T-cell (primary cell): ENCODE measurements at regions not wholly inside any gene's neighbourhood (a gene's known extent, or its start where the extent isn't known, plus 50 kb on each side); places are given as distances from the start of the nearest gene placed in this dataset.

Experiments
- ATAC-seq, 4 experiments: fragments of 200-7000 bp in 3 of 4; fragments of 150-1000 bp in 1 of 4; cut with Tn5 transposase; replicated peaks in 1 of 4; 1 replicate in 3 of 4; 2 replicates in 1 of 4; pipeline ENCODE4 v1.10.0; 2021; ENCODE audit warnings: moderate library complexity in 3 of 4, mild to moderate bottlenecking in 2 of 4, moderate number of reproducible peaks in 1 of 4
- CTCF ChIA-PET, 2 donors: fragments of 300-600 bp; sonication (Branson Sonifier 250); formaldehyde crosslinking; loops; one replicate each; lab custom pipeline; 2022; ENCODE audit warnings: antibody characterized with exemption in 2 of 2; lab: Charles Lee
- POLR2A ChIA-PET, 2 donors: fragments of 300-600 bp; sonication (Branson Sonifier 250); formaldehyde crosslinking; loops; one replicate each; lab custom pipeline; 2022; ENCODE audit warnings: antibody characterized with exemption in 2 of 2; lab: Charles Lee
- DNase-seq, 35 experiments: peaks; one replicate each; pipeline versions ENCODE4 v3.0.0 to v3.0.0-alpha.2; 2013 to 2023
- H3K27ac ChIP-seq: one replicate; pipeline ENCODE4 v1.5.1; 2013; ENCODE audit warnings: low read length
- H3K27me3 ChIP-seq, 2 experiments: replicated peaks in 1 of 2; 1 replicate in 1 of 2; 2 replicates in 1 of 2; pipeline versions ENCODE4 v1.6.1 to v1.7.0; 2013; ENCODE audit warnings: low read length in 1 of 2, mixed read lengths in 1 of 2; ENCODE audit not compliant: control insufficient read depth in 2 of 2, insufficient read depth in 2 of 2; ENCODE audit errors: extremely low read depth in 1 of 2
- H3K36me3 ChIP-seq, 2 donors: 1 replicate in 1 of 2; 2 replicates in 1 of 2; pipeline versions ENCODE4 v1.6.1 to v1.7.0; 2013; ENCODE audit warnings: low read length in 1 of 2; ENCODE audit not compliant: control insufficient read depth in 2 of 2, insufficient read depth in 1 of 2; ENCODE audit errors: extremely low read depth in 1 of 2
- H3K4me1 ChIP-seq, 2 experiments: 1 replicate in 1 of 2; 2 replicates in 1 of 2; pipeline versions ENCODE4 v1.6.1 to v1.7.0; 2013; ENCODE audit warnings: low read length in 2 of 2, mixed read lengths in 1 of 2; ENCODE audit not compliant: insufficient read depth in 2 of 2, control insufficient read depth in 1 of 2; ENCODE audit errors: extremely low read depth in 1 of 2
- H3K4me3 ChIP-seq, 2 donors: 1 replicate in 1 of 2; 2 replicates in 1 of 2; pipeline versions ENCODE4 v1.5.1 to v1.7.0; 2013; ENCODE audit warnings: mild to moderate bottlenecking in 2 of 2, low read length in 1 of 2, moderate library complexity in 1 of 2; ENCODE audit not compliant: control insufficient read depth in 1 of 2; ENCODE audit errors: extremely low read depth in 1 of 2
- H3K9me3 ChIP-seq: 2 replicates; pipeline ENCODE4 v1.7.0; 2013
- H3K27ac Mint-ChIP-seq, 2 donors: one replicate each; pipeline ENCODE4 v1.8.0; 2020 to 2021; ENCODE audit warnings: mild to moderate bottlenecking in 2 of 2, mixed read lengths in 2 of 2
- H3K27me3 Mint-ChIP-seq, 2 donors: one replicate each; pipeline ENCODE4 v1.8.0; 2021 to 2022; ENCODE audit warnings: mixed read lengths in 2 of 2
- H3K36me3 Mint-ChIP-seq: one replicate; pipeline ENCODE4 v1.8.0; 2021; ENCODE audit warnings: mixed read lengths
- H3K4me1 Mint-ChIP-seq, 3 donors: one replicate each; pipeline ENCODE4 v1.8.0; 2020 to 2022; ENCODE audit warnings: mixed read lengths in 3 of 3, mild to moderate bottlenecking in 1 of 3
- H3K4me3 Mint-ChIP-seq, 3 donors: one replicate each; pipeline ENCODE4 v1.8.0; 2020 to 2022; ENCODE audit warnings: mild to moderate bottlenecking in 3 of 3, mixed read lengths in 3 of 3, moderate library complexity in 3 of 3
- H3K9me3 Mint-ChIP-seq, 3 donors: one replicate each; pipeline ENCODE4 v1.8.0; 2020 to 2022; ENCODE audit warnings: mixed read lengths in 3 of 3
- WGBS: methylation state at CpG from one replicate; pipeline ENCODE4 v1.1.5; 2013; ENCODE audit warnings: missing lambda C conversion rate; ENCODE audit not compliant: insufficient coverage; 5-methylcytosine and 5-hydroxymethylcytosine counted together

DNA sequence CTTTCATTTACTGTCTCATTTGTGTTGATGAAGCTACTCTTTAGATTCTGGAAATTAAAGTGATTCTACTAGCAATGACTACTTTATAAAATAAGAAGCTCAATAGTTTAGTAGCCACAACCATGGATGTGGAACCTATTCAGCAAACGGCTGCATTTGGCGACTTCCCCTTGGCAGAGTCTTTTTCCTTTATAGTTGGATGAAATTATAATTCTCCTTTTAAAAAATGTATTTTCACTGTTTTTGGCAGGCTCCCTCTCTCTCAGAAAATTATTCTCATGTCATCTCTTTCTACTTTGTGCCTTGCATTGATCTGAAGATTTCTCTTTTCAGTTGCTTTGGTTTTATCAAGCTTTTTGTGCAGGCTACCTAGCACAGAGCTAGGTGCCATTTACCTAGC is 50.6 kb upstream of the KCNN2 start:
- Histone ChIP-seq H3K4me3 (no peak overlapping the region), H3K36me3 (no peaks in the 10 kb centered on the region), H3K9me3 (no peaks in the 10 kb centered on the region), H3K4me1 (no peaks in the 10 kb centered on the region), H3K27ac (no peak overlapping the region), H3K27me3 (no peaks in the 10 kb centered on the region)
- ATAC-seq = no peak
- POLR2A ChIA-PET = interaction anchor here in 1 of 2 donors (0.6 kb wide), 1 partner anchor 298 kb away, joined by 3 read pairs; no protein-coding TSS in a partner anchor
- no peak overlapping the region for H3K27ac Mint-ChIP-seq
- WGBS = no CpG with 5 or more reads among the region's 2 CpGs
- no peak overlapping the region for H3K4me3 Mint-ChIP-seq
- H3K4me1 Mint-ChIP-seq = no peaks in the 10 kb centered on the region
- CTCF ChIA-PET = interaction anchor here in 1 of 2 donors (0.5 kb wide), 1 partner anchor 838 kb away, joined by 5 read pairs; no protein-coding TSS in a partner anchor
- H3K27me3 Mint-ChIP-seq = no peaks in the 10 kb centered on the region
- H3K36me3 Mint-ChIP-seq = no peaks in the 10 kb centered on the region
- peaks cover 0 to 4% (median 0%) of the 10 kb centered on the region in 3 donors for H3K9me3 Mint-ChIP-seq
- DNase-seq = no peak

DNA sequence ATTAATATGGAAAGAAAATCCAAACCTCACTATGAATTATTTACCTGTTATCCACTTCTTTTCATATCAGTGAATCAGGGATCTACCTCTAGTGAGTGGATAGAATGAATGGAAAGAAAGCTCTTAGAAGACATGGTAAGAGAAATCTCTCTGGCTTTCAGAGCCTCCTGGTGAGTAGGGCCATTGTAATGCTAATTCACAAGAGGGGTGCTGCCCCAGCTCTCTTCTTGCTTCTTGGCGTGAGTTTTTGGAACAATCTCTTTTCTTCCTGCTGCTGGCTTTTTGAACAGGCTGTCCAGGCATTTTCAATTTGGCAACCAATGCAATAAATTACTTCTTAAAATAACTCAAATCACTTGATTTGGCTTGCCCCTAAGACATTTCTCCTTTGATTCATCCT is 49.9 kb upstream of the KCNN2 start:
- H3K27ac Mint-ChIP-seq = no peak overlapping the region
- no peak for ATAC-seq
- H3K36me3 ChIP-seq = no peaks in the 10 kb centered on the region
- no peak for DNase-seq
- no peaks in the 10 kb centered on the region for H3K27me3 ChIP-seq
- 88% methylated on average over 1 of the region's 1 CpG for WGBS
- H3K27me3 Mint-ChIP-seq = no peaks in the 10 kb centered on the region
- H3K4me3 ChIP-seq = no peak overlapping the region
- H3K4me1 ChIP-seq = no peaks in the 10 kb centered on the region
- no peaks in the 10 kb centered on the region for H3K36me3 Mint-ChIP-seq
- no peak overlapping the region for H3K4me3 Mint-ChIP-seq
- H3K4me1 Mint-ChIP-seq = no peaks in the 10 kb centered on the region
- ChIA-PET POLR2A (no interaction called here), CTCF (no interaction called here)
- H3K9me3 ChIP-seq = no peaks in the 10 kb centered on the region
- peaks cover 0 to 4% (median 0%) of the 10 kb centered on the region in 3 donors for H3K9me3 Mint-ChIP-seq
- H3K27ac ChIP-seq = no peak overlapping the region
